HG02763 (cell line): ENCODE measurements at regions not wholly inside any gene's neighbourhood (a gene's known extent, or its start where the extent isn't known, plus 50 kb on each side); places are given as distances from the start of the nearest gene placed in this dataset.

Experiments
- ATAC-seq: cut with Tn5 transposase; IDR thresholded peaks from one replicate; pipeline ENCODE4 v1.9.1; 2021; ENCODE audit warnings: mild to moderate bottlenecking, moderate library complexity; ENCODE audit not compliant: unreplicated experiment

GRCh38 chr5:2008851-2009629 is 126.3 kb upstream of the IRX4 start:
- ATAC-seq: no peak

GRCh38 chr5:2007878-2008501 is 125.3 kb upstream of the IRX4 start:
- no peak for ATAC-seq

GRCh38 chr5:2007496-2007877 is 124.8 kb upstream of the IRX4 start:
- ATAC-seq: no peak

- ATAC-seq: no peak
These were observed 124.2 kb upstream of the IRX4 start for GRCh38 chr5:2006971-2007291.

- no peak for ATAC-seq
These were observed 123.7 kb upstream of the IRX4 start for GRCh38 chr5:2006193-2006970.

- no peak for ATAC-seq
These were observed 122.6 kb upstream of the IRX4 start for GRCh38 chr5:2005101-2006041.

GRCh38 chr5:2003690-2004365 is 121.1 kb upstream of the IRX4 start:
- no peak for ATAC-seq

- ATAC-seq: no peak
These were observed 120.5 kb upstream of the IRX4 start for GRCh38 chr5:2003206-2003605.

- no peak for ATAC-seq
These were observed 118.6 kb upstream of the IRX4 start for GRCh38 chr5:2001300-2001699.

- no peak for ATAC-seq
These were observed 117.9 kb upstream of the IRX4 start for GRCh38 chr5:2000591-2000990.

- ATAC-seq: no peak
These were observed 117.1 kb upstream of the IRX4 start for GRCh38 chr5:1999794-2000193.

- no peak for ATAC-seq
These were observed 116.1 kb upstream of the IRX4 start for GRCh38 chr5:1998716-1999317.

- no peak for ATAC-seq
These were observed 115.6 kb upstream of the IRX4 start for GRCh38 chr5:1998348-1998669.

- ATAC-seq: no peak
These were observed 115.1 kb upstream of the IRX4 start for GRCh38 chr5:1997640-1998347.

GRCh38 chr5:1995491-1995890 is 112.8 kb upstream of the IRX4 start:
- ATAC-seq: no peak

GRCh38 chr5:1987471-1987870 is 104.7 kb upstream of the IRX4 start:
- no peak for ATAC-seq

- ATAC-seq: no peak
These were observed 103.1 kb upstream of the IRX4 start for GRCh38 chr5:1985781-1986180.

GRCh38 chr5:1983919-1984695 is 101.4 kb upstream of the IRX4 start:
- ATAC-seq: no peak

- ATAC-seq: no peak
These were observed 100.7 kb upstream of the IRX4 start for GRCh38 chr5:1983401-1983800.
